ENCODE measurements at regions not wholly inside any gene's neighbourhood (a gene's known extent, or its start where the extent isn't known, plus 50 kb on each side); places are given as distances from the start of the nearest gene placed in this dataset.

GRCh38 chr5:5629607-5629978 lies 207.1 kb downstream of the ICE1 start:
- TF ChIP-seq, protein P1, sequence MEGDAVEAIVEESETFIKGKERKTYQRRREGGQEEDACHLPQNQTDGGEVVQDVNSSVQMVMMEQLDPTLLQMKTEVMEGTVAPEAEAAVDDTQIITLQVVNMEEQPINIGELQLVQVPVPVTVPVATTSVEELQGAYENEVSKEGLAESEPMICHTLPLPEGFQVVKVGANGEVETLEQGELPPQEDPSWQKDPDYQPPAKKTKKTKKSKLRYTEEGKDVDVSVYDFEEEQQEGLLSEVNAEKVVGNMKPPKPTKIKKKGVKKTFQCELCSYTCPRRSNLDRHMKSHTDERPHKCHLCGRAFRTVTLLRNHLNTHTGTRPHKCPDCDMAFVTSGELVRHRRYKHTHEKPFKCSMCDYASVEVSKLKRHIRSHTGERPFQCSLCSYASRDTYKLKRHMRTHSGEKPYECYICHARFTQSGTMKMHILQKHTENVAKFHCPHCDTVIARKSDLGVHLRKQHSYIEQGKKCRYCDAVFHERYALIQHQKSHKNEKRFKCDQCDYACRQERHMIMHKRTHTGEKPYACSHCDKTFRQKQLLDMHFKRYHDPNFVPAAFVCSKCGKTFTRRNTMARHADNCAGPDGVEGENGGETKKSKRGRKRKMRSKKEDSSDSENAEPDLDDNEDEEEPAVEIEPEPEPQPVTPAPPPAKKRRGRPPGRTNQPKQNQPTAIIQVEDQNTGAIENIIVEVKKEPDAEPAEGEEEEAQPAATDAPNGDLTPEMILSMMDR (conservative IDR thresholded peaks at IDR 0.05) = no peak
- TF ChIP-seq ZFX (IDR thresholded peaks at IDR 0.05) = no peak
